HG03060 (cell line): ENCODE measurements at regions not wholly inside any gene's neighbourhood (a gene's known extent, or its start where the extent isn't known, plus 50 kb on each side); places are given as distances from the start of the nearest gene placed in this dataset.
"Not testable (repeated sequence)": the region's sequence is repeated elsewhere in the genome, so short reads cannot be mapped to it uniquely, and the experiment has no call there.

ENCODE experiments used
- ATAC-seq: cut with Tn5 transposase; IDR thresholded peaks from one replicate; pipeline ENCODE4 v1.9.1; 2021; ENCODE audit warnings: low read depth, moderate number of reproducible peaks; ENCODE audit not compliant: unreplicated experiment

DNA sequence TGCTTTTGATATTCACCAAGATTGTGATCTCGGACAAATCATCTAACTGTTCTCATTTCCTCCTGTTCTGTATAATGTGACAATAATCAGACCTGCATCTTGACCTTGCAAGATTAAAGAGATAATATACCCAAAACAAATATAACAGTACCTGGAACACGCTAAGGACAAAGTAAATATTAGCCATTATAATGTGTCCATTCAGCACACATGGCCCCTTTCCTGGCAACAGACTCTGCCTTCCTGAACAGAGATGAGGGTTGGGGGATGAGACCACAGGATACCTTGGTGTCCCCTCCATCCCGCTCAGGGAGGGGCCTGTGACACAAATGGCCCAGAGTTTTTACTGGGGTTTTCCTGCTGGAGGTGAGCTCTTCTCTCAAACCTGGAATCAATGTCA, 143.4 kb upstream of the SERPINE2 start:
- ATAC-seq, result no peak

DNA sequence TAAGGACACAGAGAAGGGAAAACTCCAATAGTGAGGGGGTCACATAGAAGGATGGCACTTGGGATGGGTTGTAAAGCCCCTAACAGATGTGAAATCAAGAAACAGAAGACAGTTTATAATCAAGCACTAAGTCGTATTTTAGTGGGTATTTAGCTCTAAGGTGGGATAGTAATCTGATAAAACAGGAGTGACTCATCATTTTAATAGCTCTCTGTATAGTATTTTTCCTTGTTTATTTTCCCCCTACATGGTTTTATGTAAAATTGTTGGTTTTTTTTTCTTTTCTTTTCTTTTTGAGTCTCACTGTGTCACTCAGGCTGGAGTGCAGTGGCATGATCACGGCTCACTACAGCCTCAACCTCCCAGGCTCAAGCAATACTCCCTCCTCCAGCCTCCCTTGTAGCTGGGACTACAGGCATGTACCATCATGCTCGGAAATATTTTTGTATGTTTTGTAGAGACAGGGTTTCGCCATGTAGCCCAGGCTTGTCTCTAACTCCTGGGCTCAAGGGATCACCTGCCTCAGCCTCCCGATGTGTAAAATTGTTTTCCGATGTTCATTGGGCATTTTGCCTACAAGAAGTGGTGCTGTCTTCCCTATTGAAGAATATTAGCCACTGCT, 142.6 kb upstream of the SERPINE2 start:
- ATAC-seq, result no peak

DNA sequence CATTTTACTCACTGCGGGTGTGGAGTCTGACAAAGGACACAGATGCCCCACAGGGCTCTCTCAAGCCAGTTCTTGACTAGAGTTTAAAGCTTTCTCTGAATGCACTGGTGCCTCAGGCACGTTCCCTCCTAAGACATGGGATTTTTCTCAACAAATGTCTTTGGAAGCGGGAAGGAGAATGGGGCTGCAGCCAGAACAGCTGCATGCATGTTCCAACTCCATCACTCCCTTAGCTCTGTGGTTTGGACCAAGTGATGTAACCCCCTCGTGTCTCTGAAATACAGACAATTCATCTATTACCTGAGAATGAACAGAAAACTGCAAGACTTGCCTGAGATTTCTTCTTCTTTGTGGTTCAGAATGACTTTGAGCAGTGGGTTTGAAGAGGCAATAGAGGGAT, 141.7 kb upstream of the SERPINE2 start:
- no peak for ATAC-seq

DNA sequence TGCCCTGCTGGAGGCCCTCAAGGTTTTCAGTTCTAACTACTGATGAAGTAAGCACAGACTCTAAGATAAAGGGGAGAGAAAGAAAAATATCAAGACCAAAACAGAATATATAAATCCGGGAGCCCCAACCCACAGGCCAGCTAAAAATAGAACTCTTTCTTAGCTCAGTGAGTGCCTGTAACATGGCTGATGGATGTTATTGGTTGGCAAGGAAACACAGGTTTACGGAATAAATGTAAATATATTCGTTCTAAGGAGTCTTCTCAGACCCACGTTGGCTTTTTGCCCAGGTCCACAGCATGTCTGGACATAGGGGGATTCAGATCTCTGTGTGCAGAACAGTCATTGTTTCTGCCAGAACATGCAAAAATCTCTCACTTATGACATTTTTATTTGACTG, 139.0 kb upstream of the SERPINE2 start:
- ATAC-seq, result no peak

DNA sequence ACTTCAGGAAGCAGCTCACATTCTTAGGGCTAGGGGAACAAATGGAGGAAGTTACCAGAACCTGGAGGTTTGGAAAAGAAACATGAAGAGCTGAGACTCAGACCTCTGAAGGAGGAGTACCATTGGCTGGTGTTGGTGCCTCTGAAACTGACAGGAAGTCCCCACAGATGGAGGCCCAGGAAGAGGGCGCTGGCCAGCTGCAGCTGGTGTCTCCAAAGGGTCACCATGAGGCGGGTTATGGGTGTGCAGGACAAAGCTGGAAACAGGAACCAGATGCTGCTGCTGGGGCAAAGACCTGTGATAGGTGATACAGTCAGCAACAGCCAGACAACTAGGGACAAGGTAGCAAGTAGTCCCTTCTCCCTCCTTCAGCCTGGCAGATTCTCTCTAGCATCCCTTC, 136.5 kb upstream of the SERPINE2 start:
- no peak for ATAC-seq

DNA sequence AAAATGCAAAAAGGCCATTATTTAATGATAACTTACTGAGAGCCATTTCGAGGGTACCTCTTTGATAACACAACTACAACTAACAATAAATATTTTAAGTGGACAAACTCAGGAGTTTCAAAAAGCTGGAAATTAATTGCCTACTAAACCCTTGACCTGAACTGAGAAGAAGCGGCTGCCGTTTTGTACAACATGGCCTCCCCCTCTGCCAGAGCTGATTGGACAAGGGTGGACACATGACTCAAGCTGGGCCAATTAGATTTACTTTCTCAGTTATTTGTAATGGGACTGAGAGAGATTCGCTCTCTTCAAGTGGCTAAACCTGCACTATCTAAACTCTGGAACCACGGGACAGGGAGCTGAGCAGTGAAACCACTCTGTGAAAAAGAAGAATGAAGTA, 135.9 kb upstream of the SERPINE2 start:
- no peak for ATAC-seq

DNA sequence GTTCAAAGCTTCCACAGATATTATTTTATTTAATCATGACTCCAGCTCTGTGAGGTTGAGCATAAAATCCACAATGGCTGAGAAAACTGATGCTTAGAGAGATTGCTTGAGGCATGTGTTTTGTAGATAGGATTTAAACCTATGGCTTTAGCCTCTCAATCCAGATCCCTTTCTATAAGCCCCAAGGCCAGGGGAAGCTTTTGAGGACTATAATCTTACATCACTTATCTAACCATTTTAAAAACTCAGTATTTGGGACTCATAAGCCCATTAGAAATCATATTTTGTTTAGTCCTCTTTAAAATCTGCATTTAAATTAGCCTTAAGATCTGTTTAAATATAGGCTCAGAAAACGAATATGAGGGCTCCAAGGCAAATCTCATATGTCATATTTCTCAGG, 135.4 kb upstream of the SERPINE2 start:
- no peak for ATAC-seq

DNA sequence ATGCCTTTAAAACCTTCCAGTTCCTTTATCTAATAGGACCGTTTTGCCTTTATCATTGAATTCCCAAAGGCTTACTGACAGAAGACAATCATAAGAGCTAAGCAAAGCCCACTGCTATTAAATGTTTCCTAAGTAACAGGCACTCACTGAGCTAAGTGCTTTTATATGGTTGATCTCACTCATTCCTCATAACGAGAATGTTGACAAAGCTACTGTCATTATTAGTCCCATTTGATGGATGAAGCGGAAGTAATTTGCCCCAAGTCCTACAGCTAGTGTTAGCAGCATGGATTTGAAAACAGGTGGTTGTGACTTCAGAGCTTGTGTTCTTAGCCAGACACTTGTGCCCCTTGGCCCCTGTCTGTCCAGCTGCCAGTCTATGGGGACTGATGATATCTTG, 134.8 kb upstream of the SERPINE2 start:
- ATAC-seq, result no peak

DNA sequence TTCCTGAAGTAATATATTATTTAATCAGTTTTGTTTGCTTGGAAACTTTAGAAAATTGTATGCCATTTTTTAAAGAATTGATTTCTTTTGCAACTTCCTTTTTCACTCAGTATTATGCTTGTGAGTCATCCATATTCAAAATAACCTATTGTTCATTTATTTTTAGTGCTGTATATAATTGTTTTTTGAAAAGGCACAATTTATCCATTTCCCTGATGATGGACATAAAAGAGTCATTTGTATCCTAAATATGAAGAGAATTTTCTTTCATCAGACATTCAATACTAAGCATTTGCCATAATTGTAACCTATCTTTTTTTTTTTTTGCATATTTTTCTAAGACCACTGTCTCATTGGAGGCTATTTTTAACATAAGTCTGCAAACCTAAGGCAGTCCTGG, 134.1 kb upstream of the SERPINE2 start:
- ATAC-seq, result no peak

DNA sequence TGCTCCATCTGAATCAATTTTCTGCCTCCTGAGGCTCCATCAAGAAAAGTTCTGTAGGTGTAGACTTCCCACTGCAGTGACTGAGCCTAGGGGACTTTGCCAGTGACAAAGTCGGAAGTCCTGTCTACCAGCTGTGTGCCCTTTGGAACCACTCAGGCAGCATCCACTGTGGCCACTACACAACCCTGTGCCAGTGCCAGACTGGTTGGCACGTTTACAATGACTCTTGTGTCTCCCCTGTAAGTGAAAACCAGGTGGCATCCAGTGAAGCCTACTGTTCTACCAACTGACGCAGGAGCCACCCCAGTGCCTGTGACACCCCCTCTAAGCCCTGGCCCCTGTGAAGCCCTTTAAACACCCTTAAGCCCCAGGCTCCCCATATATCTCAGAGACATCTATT, 132.1 kb upstream of the SERPINE2 start:
- ATAC-seq, result no peak

DNA sequence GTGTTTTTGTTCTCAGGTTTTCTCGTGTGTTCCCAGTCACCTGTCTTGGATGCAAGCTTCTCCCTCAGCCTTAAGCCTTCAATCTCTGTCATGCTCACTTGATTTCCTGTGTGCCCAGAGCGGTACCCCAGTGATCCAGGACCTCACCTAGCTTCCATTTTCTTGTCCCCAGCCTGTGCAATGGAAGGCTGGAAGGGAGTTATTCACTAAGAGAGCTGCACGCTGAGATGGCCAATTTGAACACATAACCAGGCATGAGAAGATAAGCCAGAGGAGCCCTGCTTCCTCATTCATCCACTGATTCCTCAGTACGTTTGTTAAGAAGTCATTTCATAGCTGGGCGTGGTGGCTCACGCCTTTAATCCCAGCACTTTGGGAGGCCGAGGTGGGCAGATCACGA, 130.8 kb upstream of the SERPINE2 start:
- no peak for ATAC-seq

DNA sequence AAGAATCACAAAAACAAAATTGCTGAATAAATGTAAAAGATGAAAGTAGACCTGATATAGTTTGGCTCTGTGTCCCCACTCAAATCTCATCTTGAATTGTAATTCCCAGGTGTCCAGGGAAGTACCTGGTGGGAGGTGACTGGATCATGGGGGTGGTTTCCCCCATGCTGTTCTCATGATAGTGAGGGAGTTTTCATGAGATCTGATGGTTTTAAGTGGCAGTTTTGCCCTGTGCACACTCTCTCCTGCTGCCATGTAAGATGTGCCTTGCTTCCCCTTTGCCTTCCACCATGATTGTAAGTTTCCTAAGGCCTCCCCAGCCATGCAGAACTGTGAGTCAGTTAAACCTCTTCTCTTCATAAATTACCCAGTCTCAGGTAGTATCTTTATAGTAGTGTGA, 128.7 kb upstream of the SERPINE2 start:
- ATAC-seq, result not testable (repeated sequence)

DNA sequence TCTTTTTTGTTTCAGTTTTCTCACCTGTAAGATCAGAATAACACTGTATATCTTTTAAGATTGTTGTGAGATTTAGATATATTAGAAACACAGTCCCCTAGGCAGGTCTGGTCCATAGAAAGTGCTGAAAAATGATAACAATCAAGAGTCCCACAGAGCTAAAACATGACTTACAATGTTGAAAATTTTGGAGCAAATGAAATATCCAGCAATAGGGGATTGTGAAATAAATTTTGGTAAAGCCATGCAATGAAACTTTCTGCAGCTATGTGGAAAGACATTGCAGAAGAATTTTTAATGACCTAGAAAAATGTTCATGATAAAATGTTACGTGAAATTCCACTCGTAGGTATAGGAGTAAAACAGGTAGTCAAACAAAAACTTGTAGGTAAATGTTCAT, 127.6 kb upstream of the SERPINE2 start:
- no peak for ATAC-seq

DNA sequence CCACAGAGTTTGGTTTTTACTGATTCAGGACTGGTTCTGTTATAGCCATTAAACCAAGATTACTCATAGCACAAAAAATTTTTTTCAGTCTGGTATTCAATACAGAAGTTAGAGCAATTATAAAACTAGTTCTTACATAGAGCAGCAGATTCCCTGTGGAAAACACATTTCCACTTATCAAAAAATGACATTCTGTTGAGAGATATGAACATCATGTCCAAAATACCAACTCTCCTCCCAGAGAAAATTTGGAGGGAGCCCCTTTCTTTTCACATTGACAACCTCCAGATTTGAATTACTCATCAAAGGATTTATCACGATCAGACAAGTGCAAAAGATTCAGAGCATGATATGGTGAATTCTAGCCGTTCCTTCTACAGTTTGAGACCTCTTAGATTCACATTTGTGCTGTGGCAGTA, 126.8 kb upstream of the SERPINE2 start:
- no peak for ATAC-seq

DNA sequence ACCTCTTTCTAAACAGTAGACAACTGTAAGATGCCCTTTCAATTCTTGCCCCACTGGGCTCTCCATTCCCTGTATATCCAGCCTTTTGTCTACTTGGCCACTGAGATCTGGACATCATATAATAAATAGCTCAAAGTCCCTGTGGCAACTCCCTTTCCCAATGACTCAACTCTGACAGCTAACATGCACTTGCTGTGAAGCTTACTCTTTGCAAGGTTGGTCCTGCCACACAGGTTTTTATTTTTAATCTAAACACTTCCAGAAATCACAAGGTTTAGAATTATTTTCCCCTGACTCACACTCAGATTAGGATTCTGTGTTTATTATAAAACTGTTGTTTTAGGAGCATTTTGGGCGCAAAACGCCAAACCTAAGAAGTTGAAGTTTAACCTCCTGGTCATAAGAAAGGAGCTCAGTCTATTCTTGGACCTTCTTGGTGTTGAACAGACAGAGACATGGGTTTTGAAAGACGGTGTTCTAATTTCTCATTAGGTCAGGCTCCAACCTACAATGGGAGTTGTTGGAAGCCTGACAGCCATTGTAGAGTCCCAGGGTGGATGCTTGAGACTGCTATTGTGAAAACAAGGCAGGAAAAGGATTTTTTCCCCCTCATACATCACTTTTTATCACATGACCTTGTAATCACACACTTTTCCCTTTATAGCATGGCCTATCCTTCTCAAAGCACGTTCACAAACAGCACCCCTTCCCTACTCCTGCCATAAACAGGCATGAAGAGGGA, 124.7 kb upstream of the SERPINE2 start:
- ATAC-seq, result no peak

DNA sequence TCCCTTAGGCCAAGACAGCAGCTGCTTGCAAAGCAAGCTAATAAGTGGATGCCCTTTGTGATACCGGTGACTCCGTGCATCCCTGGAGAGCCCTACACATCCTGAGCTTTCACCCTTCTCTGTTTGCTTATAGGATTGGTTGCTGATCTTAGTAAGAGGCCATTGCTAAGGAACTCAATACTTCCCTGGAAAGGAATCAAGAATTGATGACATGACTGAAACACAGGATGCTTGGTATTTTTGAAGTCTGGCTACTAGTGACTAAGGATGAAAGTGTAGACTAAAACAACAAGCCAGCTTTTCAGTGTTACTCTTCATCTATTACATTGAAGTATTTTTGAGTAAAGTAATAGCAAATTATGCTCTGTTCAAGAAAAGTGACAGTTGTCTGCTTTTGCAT, 123.0 kb upstream of the SERPINE2 start:
- ATAC-seq, result no peak

DNA sequence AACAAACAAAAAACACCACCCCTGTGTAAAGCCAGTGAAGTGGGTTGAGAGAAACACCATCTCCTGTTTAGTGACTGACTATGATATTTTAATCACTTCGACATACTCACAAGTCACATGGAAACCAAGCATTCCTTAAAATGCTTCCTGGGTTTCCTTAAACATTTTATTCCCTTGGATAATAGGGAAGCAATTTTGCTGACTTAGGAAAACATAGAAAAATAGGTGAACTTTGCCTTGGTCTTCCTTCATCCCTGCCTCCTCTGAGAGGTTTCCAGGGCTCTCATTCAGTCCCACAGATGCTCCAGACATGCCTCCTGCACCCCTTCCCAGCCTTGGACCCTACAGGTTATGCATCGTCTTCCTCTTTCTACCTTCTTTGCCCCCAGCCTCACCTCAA, 122.6 kb upstream of the SERPINE2 start:
- ATAC-seq, result no peak

DNA sequence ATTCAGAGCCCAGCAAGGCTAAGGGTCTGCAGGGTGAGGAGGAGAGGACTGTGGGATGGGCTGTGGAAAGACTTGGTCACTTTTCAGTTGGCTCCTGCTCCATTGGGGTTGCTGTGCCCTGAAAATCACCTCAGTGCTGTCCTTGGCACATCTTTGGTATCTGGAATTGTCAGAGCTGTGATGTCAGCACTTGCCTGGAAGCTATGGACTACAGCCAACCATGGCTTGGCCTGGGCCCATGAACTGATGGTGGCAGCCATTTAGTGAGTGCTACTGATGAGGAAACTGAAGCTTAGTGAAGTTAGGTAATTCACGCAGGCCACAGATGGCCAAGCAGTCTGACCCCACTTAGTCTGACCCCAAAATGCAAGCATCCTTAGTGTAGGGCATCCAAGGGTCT, 121.8 kb upstream of the SERPINE2 start:
- no peak for ATAC-seq

DNA sequence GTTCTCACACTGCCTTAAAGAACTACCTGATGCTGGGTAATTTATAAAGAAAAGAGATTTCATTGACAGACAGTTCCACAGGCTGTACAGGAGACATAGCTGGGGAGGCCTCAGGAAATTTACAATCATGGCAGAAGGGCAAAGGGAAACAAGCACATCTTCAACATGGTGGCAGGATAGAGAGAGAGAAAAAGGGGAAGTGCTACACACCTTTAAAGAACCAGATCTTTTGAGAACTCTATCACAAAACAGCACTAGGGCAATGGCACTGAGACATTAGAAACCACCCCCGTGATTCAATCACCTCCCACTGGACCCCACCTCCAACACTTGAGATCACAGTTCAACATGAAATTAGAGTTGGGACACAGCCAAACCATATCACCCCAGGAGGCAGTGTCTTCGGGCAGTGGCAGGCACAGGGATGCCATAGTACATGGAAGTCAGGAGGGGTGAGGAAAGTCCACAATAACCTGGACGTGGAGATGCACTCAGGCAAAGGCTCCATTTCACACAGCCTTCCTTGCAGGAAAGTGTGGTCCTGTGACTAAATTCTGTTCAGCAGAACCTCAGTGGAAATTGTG, 120.4 kb upstream of the SERPINE2 start:
- ATAC-seq, result no peak

DNA sequence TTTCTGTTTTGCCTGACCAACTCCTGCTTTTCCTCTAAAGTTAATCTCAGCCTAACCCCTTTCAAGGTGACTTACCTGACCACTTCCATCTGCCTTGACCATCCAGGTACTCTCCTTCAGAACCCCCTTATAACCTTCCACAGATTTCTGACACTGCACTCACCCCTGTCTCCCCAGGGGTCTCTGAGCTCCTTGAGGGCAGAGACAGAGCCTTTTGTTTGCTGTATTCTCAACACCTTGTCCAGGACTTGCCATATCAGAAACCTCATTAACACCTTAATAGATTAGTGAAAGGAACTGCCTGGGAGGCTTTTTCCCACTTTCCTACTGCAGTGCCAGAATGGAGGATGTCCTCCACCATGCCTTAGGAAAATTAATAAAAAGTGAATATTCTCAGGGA, 119.7 kb upstream of the SERPINE2 start:
- ATAC-seq, result no peak

DNA sequence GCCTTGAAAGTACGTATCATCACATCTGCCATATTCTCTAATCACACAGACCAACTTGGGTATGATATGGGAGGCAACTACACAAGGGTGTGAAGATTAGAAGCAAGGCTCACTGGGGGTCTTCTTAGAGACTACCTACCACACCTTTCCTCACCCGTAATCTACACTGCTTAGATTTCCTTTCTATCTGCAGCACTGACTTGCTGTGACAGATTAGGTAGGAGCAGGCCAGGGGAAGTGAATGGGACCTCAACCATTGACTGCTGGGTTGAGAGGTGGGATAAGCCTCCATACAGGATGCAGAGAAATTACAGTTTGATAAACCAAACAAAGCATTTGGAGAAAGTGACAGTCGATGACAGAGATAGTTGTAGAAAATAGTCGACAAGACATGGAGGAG, 119.0 kb upstream of the SERPINE2 start:
- no peak for ATAC-seq

DNA sequence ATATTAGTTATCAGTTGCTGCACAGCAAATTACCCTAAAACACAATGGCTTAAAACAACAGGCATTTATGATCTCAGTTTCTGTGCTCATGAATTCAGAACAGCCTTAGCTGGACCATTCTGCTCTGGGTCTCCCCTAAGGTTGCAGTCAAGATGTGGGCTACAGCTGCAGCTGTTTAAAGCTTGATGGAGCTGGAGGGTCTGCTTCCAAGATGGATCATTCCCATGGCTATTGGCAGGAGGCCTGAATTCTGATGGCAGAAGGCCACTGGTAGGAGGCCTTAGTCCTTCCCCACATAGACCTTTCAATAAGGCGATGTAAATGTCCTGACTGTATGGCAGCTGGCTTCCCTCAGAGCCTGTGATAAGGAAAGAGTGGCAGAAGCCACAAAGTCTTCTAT, 118.6 kb upstream of the SERPINE2 start:
- no peak for ATAC-seq
